ENCODE measurements at regions not wholly inside any gene's neighbourhood (a gene's known extent, or its start where the extent isn't known, plus 50 kb on each side); places are given as distances from the start of the nearest gene placed in this dataset.

DNA sequence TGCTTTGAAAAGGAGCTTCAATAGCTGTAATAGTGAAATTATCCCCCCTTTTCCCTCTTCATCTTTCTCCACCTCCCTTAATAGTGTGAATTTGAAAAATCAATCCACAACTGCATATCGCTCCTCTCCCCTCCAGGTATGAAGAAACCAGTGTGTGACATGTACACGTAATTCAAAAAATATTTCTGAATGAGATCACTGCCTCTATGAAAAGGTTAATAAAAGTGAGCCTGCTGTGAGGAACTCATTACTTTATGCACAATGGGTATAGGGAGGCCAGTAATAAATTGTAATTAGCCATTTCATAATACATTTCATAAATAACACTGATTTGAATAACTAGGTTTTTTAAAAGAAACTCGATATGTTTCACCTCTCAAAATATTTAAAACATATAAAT, 209.0 kb upstream of the KYNU start:
- TF ChIP-seq CTCF (IDR thresholded peaks at IDR 0.05; ENCODE audit: insufficient read depth, low read length) (no peak), GABPA (IDR thresholded peaks at IDR 0.05; ENCODE audit: low read depth) (no peak), REST (IDR thresholded peaks at IDR 0.05; ENCODE audit: insufficient replicate concordance, low read depth) (no peak), POLR2AphosphoS5 (IDR thresholded peaks at IDR 0.05; ENCODE audit: low read depth) (no peak), SPI1 (IDR thresholded peaks at IDR 0.05; ENCODE audit: borderline replicate concordance, low read depth) (no peak)

Data from HL-60 (cell line).